ENCODE measurements at regions not wholly inside any gene's neighbourhood (a gene's known extent, or its start where the extent isn't known, plus 50 kb on each side); places are given as distances from the start of the nearest gene placed in this dataset.

- TF ChIP-seq GATA2 (IDR thresholded peaks at IDR 0.05; ENCODE audit: low read depth, low read length) (no peak), GATA3 (IDR thresholded peaks at IDR 0.05; ENCODE audit: low read depth, low read length) (no peak)
These were observed 374.7 kb downstream of the C12orf75 start for GRCh38 chr12:105705235-105705634.

Measured in SH-SY5Y (cell line).